Sigmoid colon (tissue), 4 donors: ENCODE measurements at regions not wholly inside any gene's neighbourhood (a gene's known extent, or its start where the extent isn't known, plus 50 kb on each side); places are given as distances from the start of the nearest gene placed in this dataset.

ENCODE experiments used
- EP300 ChIP-seq, 4 donors: sonication (generic); formaldehyde crosslinking; IDR thresholded peaks; one replicate each; pipeline ENCODE4 v1.6.1; 2017; ENCODE audit warnings: antibody characterized with exemption in 4 of 4
- POLR2AphosphoS5 ChIP-seq, 4 donors: sonication (generic); formaldehyde crosslinking; IDR thresholded peaks; one replicate each; pipeline ENCODE4 v1.6.1; 2017; ENCODE audit warnings: antibody characterized with exemption in 4 of 4
- TF ChIP-seq, protein P1 (sequence below), 4 experiments: fragments of 450-650 bp in 3 of 4; fragments of 200-600 bp in 1 of 4; IDR thresholded peaks; one replicate each; pipeline ENCODE4 v1.5.1; 2016 to 2019; ENCODE audit warnings: antibody characterized with exemption in 4 of 4, mild to moderate bottlenecking in 3 of 4, moderate library complexity in 2 of 4

DNA sequence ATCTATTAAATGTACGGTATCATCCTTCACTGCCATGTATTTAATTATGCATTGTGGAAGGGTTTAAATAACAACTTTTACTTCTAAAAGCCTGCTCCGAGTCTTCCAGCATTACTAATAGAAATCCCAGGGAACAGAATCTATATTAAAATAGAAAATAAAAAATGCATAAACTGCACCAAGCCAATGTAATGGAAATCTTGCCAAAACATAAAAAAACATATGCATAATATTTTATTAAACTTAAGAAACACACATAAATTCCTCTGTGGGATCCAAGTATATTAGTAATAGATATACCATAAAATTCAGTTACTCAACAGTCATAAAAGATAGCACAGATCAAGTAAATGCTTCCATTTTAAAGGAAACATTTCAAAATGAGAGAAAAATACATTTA, 175.6 kb downstream of the TDRD15 start:
- TF ChIP-seq, protein P1, sequence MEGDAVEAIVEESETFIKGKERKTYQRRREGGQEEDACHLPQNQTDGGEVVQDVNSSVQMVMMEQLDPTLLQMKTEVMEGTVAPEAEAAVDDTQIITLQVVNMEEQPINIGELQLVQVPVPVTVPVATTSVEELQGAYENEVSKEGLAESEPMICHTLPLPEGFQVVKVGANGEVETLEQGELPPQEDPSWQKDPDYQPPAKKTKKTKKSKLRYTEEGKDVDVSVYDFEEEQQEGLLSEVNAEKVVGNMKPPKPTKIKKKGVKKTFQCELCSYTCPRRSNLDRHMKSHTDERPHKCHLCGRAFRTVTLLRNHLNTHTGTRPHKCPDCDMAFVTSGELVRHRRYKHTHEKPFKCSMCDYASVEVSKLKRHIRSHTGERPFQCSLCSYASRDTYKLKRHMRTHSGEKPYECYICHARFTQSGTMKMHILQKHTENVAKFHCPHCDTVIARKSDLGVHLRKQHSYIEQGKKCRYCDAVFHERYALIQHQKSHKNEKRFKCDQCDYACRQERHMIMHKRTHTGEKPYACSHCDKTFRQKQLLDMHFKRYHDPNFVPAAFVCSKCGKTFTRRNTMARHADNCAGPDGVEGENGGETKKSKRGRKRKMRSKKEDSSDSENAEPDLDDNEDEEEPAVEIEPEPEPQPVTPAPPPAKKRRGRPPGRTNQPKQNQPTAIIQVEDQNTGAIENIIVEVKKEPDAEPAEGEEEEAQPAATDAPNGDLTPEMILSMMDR (IDR thresholded peaks at IDR 0.05), result no peak
- TF ChIP-seq POLR2AphosphoS5 (IDR thresholded peaks at IDR 0.05) (no peak), EP300 (IDR thresholded peaks at IDR 0.05) (no peak)
